IMR-90 (cell line): ENCODE measurements at regions not wholly inside any gene's neighbourhood (a gene's known extent, or its start where the extent isn't known, plus 50 kb on each side); places are given as distances from the start of the nearest gene placed in this dataset.

ENCODE experiments used
- MAFK ChIP-seq: IDR thresholded peaks from 2 replicates; pipeline ENCODE4 v1.6.1; 2012; ENCODE audit warnings: low read depth, low read length, improper control_type of control experiment
- POLR2A ChIP-seq: IDR thresholded peaks from 2 replicates; pipeline ENCODE4 v1.6.1; 2012; ENCODE audit warnings: mild to moderate bottlenecking, low read depth, low read length
- TF ChIP-seq, protein P1 (sequence below): conservative IDR thresholded peaks from 2 replicates; pipeline ENCODE4 v1.5.1; 2012; ENCODE audit warnings: mild to moderate bottlenecking, low read depth, low read length, improper control_type of control experiment

DNA sequence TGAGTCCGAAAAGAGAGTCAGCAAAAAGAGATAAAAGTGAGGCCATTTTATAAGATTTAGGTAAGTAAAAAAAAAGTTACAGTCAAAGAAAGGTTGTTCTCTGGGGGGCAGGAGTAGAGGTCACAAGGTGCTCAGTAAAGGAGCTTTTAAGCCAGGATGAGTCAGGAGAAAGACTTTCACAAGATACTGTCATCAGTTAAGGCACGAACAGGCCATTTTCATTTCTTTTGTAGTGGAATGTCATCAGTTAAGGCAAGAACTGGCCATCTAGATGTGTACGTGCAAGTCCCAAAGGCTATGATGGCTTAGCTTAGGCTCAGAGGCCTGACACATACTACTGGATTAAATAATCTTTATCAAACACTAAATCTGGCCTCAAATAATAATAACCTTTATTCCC lies 1207.3 kb upstream of the FAM98A start:
- TF ChIP-seq, protein P1, sequence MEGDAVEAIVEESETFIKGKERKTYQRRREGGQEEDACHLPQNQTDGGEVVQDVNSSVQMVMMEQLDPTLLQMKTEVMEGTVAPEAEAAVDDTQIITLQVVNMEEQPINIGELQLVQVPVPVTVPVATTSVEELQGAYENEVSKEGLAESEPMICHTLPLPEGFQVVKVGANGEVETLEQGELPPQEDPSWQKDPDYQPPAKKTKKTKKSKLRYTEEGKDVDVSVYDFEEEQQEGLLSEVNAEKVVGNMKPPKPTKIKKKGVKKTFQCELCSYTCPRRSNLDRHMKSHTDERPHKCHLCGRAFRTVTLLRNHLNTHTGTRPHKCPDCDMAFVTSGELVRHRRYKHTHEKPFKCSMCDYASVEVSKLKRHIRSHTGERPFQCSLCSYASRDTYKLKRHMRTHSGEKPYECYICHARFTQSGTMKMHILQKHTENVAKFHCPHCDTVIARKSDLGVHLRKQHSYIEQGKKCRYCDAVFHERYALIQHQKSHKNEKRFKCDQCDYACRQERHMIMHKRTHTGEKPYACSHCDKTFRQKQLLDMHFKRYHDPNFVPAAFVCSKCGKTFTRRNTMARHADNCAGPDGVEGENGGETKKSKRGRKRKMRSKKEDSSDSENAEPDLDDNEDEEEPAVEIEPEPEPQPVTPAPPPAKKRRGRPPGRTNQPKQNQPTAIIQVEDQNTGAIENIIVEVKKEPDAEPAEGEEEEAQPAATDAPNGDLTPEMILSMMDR = no peak
- TF ChIP-seq POLR2A (no peak), MAFK (no peak)
